ENCODE measurements at regions not wholly inside any gene's neighbourhood (a gene's known extent, or its start where the extent isn't known, plus 50 kb on each side); places are given as distances from the start of the nearest gene placed in this dataset.

DNA sequence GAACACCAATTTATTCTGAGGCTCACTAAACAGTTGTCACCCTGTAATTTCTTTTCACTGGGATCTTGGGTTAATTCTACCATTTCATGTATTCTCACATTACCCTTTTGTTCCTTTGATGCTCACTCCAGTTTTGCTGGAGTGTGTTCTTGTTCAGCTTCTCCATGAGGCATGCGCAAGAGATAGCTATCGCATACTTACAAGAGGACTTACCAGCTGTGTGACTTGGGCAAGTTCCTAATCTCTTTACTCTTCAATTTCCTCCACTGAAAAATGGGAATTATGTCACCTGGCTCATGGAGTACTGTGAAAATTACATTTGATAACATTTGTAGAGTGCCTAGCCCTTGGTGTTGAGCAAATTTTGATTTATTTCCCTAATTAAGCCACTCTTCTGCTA is 56.5 kb upstream of the JDP2 start:
- DNase-seq, result no peak

DNA sequence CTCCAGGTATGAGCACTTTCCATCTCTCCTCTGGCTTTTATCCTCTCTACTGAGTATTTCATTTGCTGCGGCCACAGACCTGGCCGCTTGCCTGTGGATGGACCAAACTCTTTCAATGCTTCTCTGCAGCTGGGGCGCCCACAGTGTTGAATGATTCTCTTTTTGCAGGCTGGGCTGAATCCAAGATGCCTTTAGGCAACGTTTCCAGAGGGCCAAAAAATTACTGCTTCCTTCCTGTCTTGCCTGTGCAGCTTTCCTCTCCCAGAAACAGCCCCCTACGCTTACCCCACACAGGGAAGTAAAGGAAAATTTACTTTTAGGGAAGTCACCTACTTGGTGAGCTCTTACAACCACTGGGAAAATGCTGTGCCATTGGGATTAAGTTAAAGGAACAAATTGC is 55.6 kb upstream of the JDP2 start:
- DNase-seq, result peak; percentile 62

- DNase-seq, result no peak
These were observed 54.7 kb upstream of the JDP2 start for GRCh38 chr14:75373133-75373532.

- no peak for DNase-seq
These were observed 54.2 kb upstream of the JDP2 start for GRCh38 chr14:75373616-75374015.

GRCh38 chr14:75374911-75375310 is 52.9 kb upstream of the JDP2 start:
- DNase-seq, result no peak

- DNase-seq, result no peak
These were observed 51.8 kb upstream of the JDP2 start for GRCh38 chr14:75375983-75376382.

All from right hindlimb (tissue), 1 donor.